ENCODE measurements at regions not wholly inside any gene's neighbourhood (a gene's known extent, or its start where the extent isn't known, plus 50 kb on each side); places are given as distances from the start of the nearest gene placed in this dataset.

DNA sequence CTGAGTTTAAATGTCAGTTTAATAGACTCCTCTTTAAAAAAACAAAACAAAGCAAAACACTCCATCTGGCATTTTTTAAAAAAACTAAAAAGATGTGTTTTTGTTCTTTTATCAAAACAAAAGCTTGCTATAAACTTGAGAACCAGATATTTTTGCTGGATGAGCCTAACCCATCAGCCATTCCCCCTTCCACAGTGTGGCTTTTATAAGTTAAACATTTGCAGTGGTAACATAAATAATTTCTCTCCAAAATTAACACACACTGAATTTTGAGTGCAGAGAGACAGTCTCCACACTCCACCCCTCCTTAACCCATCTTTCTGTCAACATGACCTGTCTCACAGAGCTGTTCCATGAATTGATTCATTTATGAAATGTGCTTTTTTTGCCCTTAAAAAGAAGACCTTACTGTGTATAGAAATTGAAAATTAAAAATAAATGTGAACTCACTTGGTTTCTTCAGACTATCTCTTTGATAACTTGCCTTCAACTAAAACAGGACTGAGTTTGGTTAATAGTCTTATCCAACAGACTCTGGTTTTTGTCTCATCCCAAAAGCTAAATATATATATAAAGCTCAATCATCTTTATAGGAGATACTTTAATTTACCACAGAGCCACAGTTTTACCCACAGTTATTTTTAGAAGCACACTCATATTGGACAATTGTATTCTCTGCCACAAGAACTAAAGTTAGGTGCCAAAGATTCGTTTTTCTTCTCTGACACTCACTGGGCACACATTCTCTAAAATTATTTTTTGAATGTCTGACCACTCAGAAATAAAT lies 64.8 kb upstream of the STK39 start:
- DNase-seq (no peak), ATAC-seq (ENCODE audit: low read depth) (no peak)
- POLR2A ChIA-PET: no interaction called here
- intact Hi-C loops (cut with micrococcal nuclease): no loop called here
- Mint-ChIP-seq H3K36me3 (ENCODE audit: low read depth) (no peaks in the 10 kb centered on the region), H3K4me3 (no peak overlapping the region), H3K9me3 (peaks cover 14% of the 10 kb centered on the region), H3K27ac (no peak overlapping the region), H3K27me3 (no peaks in the 10 kb centered on the region), H3K4me1 (no peaks in the 10 kb centered on the region)
- CTCF ChIA-PET: no interaction called here
- TF ChIP-seq, protein P1, sequence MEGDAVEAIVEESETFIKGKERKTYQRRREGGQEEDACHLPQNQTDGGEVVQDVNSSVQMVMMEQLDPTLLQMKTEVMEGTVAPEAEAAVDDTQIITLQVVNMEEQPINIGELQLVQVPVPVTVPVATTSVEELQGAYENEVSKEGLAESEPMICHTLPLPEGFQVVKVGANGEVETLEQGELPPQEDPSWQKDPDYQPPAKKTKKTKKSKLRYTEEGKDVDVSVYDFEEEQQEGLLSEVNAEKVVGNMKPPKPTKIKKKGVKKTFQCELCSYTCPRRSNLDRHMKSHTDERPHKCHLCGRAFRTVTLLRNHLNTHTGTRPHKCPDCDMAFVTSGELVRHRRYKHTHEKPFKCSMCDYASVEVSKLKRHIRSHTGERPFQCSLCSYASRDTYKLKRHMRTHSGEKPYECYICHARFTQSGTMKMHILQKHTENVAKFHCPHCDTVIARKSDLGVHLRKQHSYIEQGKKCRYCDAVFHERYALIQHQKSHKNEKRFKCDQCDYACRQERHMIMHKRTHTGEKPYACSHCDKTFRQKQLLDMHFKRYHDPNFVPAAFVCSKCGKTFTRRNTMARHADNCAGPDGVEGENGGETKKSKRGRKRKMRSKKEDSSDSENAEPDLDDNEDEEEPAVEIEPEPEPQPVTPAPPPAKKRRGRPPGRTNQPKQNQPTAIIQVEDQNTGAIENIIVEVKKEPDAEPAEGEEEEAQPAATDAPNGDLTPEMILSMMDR (IDR thresholded peaks at IDR 0.05): no peak

DNA sequence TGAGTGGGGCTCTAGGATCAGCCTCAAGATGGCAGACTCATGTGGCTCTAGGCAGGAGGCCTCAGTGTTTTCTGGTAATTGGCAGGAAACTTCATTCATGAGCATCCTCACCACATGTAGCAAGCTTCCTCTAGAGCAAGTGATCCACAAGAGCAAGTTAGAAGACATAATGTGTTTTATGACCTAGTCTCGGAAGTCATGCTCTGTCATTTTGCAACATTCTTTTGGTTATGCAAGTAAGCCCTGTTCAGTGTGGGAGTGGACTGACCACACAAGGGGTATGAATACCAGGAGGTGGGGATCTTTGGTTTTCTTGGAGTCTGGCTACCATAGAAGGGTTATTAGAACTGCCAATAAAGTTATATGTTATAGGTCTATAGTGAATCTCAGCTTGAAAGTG lies 66.8 kb upstream of the STK39 start:
- Mint-ChIP-seq H3K4me3 (no peak overlapping the region), H3K27ac (no peak overlapping the region), H3K9me3 (peaks cover under 1% of the 10 kb centered on the region), H3K27me3 (no peaks in the 10 kb centered on the region), H3K4me1 (no peaks in the 10 kb centered on the region), H3K36me3 (ENCODE audit: low read depth) (no peaks in the 10 kb centered on the region)
- intact Hi-C loops (cut with micrococcal nuclease): no loop called here
- POLR2A ChIA-PET: no interaction called here
- TF ChIP-seq, protein P1 (IDR thresholded peaks at IDR 0.05): no peak
- DNase-seq (no peak), ATAC-seq (ENCODE audit: low read depth) (no peak)
- CTCF ChIA-PET: no interaction called here

DNA sequence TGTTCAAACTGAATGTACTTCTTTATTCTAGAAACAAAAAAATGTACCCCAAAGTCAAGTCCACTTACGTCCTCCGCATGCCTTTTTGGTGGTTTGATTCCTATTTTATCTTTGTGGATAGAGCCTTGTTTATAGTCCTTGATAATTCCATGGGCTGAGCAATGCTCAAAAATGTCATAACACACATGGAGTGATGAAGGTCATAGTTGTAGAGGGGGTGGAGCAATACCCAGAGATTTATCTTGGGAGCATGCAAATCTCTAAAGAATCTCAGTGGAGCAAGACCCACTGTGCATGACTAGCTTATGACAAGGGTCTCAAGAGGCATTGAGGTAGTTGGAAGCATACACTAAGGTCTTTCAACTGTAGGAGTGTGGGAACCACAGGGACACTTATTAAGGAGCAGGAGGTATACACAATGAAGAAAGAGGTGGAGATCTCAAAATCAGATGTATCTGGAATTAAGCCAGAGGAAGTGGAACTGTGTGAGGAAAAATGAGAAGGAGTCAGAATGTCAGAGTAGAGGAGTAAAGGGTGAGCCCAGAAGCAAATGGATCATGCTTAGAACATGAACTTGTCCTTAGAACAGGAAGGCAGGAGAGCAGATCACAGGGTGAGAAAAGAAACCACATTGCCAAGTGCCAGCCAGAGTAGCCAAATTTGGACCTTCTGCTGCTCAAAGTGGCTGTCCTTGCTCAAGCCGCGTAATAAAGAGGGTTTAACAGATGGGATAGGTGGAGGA lies 68.1 kb upstream of the STK39 start:
- H3K27me3 Mint-ChIP-seq: no peaks in the 10 kb centered on the region
- no peak for ATAC-seq (ENCODE audit: low read depth)
- DNase-seq: no peak
- H3K4me3 Mint-ChIP-seq: no peak overlapping the region
- no peak overlapping the region for H3K27ac Mint-ChIP-seq
- no peaks in the 10 kb centered on the region for H3K4me1 Mint-ChIP-seq
- intact Hi-C loops (cut with micrococcal nuclease): no loop called here
- CTCF ChIA-PET: no interaction called here
- POLR2A ChIA-PET: no interaction called here
- TF ChIP-seq, protein P1 (IDR thresholded peaks at IDR 0.05): no peak
- no peaks in the 10 kb centered on the region for H3K36me3 Mint-ChIP-seq (ENCODE audit: low read depth)
- H3K9me3 Mint-ChIP-seq: no peaks in the 10 kb centered on the region

GRCh38 chr2:168316073-168316440 lies 68.7 kb upstream of the STK39 start:
- Mint-ChIP-seq H3K4me1 (no peaks in the 10 kb centered on the region), H3K27ac (no peak overlapping the region), H3K9me3 (no peaks in the 10 kb centered on the region), H3K27me3 (no peaks in the 10 kb centered on the region), H3K4me3 (no peak overlapping the region), H3K36me3 (ENCODE audit: low read depth) (no peaks in the 10 kb centered on the region)
- DNase-seq: no peak
- POLR2A ChIA-PET: no interaction called here
- no peak for ATAC-seq (ENCODE audit: low read depth)
- TF ChIP-seq, protein P1 (IDR thresholded peaks at IDR 0.05): no peak
- CTCF ChIA-PET: no interaction called here
- intact Hi-C loops (cut with micrococcal nuclease): no loop called here

DNA sequence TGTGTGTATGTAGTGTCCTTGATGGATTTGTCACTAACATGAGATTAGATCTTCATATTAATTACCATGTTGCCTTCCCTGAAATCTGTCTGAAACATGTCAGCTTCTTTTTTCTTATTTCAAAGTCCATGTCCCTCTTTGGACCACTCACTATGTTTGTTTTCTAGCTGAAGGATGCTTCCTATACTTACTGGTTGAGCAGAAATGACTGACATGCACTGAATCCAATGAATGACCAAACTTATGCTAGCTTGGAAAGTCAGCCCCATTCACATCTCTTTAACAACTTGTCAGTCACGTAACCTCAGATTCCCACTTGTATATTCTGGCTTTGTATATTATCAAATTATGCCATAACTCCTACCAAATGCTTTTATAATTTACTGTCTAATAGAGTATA lies 69.9 kb upstream of the STK39 start:
- H3K27ac Mint-ChIP-seq: no peak overlapping the region

More for the DNA sequence above, 69.9 kb upstream of the STK39 start:
- no peaks in the 10 kb centered on the region for H3K9me3 Mint-ChIP-seq
- ATAC-seq (ENCODE audit: low read depth) (no peak), DNase-seq (no peak)
- intact Hi-C loops (cut with micrococcal nuclease): no loop called here
- H3K27me3 Mint-ChIP-seq: no peaks in the 10 kb centered on the region
- no peaks in the 10 kb centered on the region for H3K36me3 Mint-ChIP-seq (ENCODE audit: low read depth)
- no peaks in the 10 kb centered on the region for H3K4me1 Mint-ChIP-seq
- TF ChIP-seq, protein P1 (IDR thresholded peaks at IDR 0.05): no peak
- no peak overlapping the region for H3K4me3 Mint-ChIP-seq
- CTCF ChIA-PET: no interaction called here
- POLR2A ChIA-PET: no interaction called here

All from activated B cell treated with CpG ODN at 0.5 μM for 24 hours (primary cell).